Sigmoid colon (tissue), 6 donors: ENCODE measurements at regions not wholly inside any gene's neighbourhood (a gene's known extent, or its start where the extent isn't known, plus 50 kb on each side); places are given as distances from the start of the nearest gene placed in this dataset.

Experiments
- DNase-seq: peaks from one replicate; pipeline ENCODE4 v3.0.0-alpha.2; 2019
- H3K27ac ChIP-seq, 4 donors: fragments of 200-600 bp; sonication (generic); one replicate each; pipeline ENCODE4 v1.5.1; 2016 to 2019; ENCODE audit warnings: mild to moderate bottlenecking in 1 of 4
- H3K27me3 ChIP-seq, 3 donors: fragments of 200-600 bp; sonication (generic); one replicate each; pipeline ENCODE4 v1.5.1; 2019; ENCODE audit warnings: mild to moderate bottlenecking in 1 of 3
- H3K36me3 ChIP-seq, 4 donors: fragments of 200-600 bp; sonication (generic); one replicate each; pipeline ENCODE4 v1.5.1; 2016 to 2019
- H3K4me1 ChIP-seq, 4 donors: fragments of 200-600 bp; sonication (generic); one replicate each; pipeline ENCODE4 v1.5.1; 2017 to 2019
- H3K4me3 ChIP-seq, 4 donors: fragments of 200-600 bp; sonication (generic); one replicate each; pipeline ENCODE4 v1.5.1; 2017 to 2019; ENCODE audit warnings: mild to moderate bottlenecking in 2 of 4, moderate library complexity in 1 of 4
- H3K9me3 ChIP-seq, 4 donors: fragments of 200-600 bp in 3 of 4; sonication (generic) in 3 of 4; one replicate each; pipeline versions ENCODE4 v1.5.1 to v1.6.1; 2013 to 2019
- CTCF ChIP-seq, 4 experiments: fragments of 450-650 bp in 3 of 4; fragments of 200-600 bp in 1 of 4; IDR thresholded peaks; one replicate each; pipeline ENCODE4 v1.5.1; 2016 to 2019; ENCODE audit warnings: antibody characterized with exemption in 4 of 4, mild to moderate bottlenecking in 3 of 4, moderate library complexity in 2 of 4
- EP300 ChIP-seq, 4 donors: sonication (generic); formaldehyde crosslinking; IDR thresholded peaks; one replicate each; pipeline ENCODE4 v1.6.1; 2017; ENCODE audit warnings: antibody characterized with exemption in 4 of 4
- POLR2A ChIP-seq, 2 donors: fragments of 450-650 bp; IDR thresholded peaks; one replicate each; pipeline ENCODE4 v1.6.1; 2016; ENCODE audit warnings: antibody characterized with exemption in 2 of 2, mild to moderate bottlenecking in 2 of 2, moderate library complexity in 2 of 2
- POLR2AphosphoS5 ChIP-seq, 4 donors: sonication (generic); formaldehyde crosslinking; IDR thresholded peaks; one replicate each; pipeline ENCODE4 v1.6.1; 2017; ENCODE audit warnings: antibody characterized with exemption in 4 of 4
- WGBS, 2 donors: extraction: QIAGEN DNeasy Blood & Tissue Kit; methylation state at CpG; one replicate each; pipeline ENCODE4 v1.1.7; 2013; 5-methylcytosine and 5-hydroxymethylcytosine counted together
- intact Hi-C: fragments of 100-400 bp; cut with DNase I; formaldehyde crosslinking; loops from one replicate; pipeline ENCODE4 v1.15.1; 2023
- donor health status: healthy with polysubstance abuse.
- donor health status: healthy.

DNA sequence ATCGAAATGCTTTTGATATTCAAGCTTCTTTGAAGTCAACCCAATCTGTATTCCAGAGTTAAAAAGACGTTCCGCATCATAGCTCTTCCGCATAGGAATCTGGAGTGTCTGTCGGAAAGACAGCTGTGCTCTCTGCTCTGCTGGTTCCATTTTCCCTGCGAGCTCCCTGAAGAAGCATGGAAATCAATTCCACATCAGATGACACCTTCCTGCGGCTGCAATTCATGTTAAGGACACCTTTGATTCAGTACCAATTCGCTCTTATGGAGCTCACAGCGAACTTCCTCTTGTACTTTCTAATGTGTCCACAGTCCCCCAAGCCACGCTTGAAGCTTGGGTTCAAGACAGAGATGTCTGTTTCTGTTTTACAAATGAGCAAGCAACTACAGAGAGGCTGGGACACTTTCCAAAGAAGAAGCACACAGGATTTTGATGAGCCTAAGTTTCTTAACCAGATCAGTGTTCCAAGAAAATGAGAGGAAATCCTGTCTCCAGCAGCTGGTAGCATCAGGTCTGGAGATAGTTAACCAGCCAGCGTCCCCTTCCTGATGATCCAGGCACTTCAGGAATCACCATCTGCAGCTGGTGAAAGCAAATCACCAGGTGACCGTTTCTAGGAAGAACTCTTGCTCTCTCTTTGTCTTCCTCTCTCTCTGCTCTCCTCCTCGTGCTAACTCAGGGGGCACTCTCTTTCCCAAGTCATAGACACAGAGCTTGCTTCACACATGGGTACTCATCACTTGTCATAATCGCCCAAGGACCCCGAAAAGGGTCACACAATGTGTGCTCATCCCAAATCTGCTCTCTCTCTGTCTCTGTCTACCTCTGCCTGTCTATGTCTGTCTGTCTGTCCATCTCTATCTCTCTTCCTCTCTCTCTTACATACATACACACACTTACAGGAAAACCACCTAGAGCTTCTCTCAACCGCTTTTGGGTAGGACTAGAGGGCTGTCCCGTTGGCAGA, 281.8 kb downstream of the FAM43A start:
- no peak for TF ChIP-seq POLR2A (IDR thresholded peaks at IDR 0.05)
- no peak for TF ChIP-seq POLR2AphosphoS5 (IDR thresholded peaks at IDR 0.05)
- TF ChIP-seq CTCF (IDR thresholded peaks at IDR 0.05), result no peak
- TF ChIP-seq EP300 (IDR thresholded peaks at IDR 0.05), result no peak
- H3K27ac ChIP-seq, result no peak overlapping the region
- H3K4me1 ChIP-seq, result no peaks in the 10 kb centered on the region
- peak; percentile 9 for DNase-seq
- H3K4me3 ChIP-seq, result no peak overlapping the region
- no peaks in the 10 kb centered on the region for H3K27me3 ChIP-seq
- H3K9me3 ChIP-seq, result no peaks in the 10 kb centered on the region
- no peaks in the 10 kb centered on the region for H3K36me3 ChIP-seq
- WGBS, 2 donors, result 72 to 75% methylated on average over 17 of the region's 17 CpGs
- intact Hi-C loops, result no loop called here

- Histone ChIP-seq H3K27me3 (no peaks in the 10 kb centered on the region), H3K36me3 (no peaks in the 10 kb centered on the region), H3K4me1 (no peaks in the 10 kb centered on the region), H3K9me3 (no peaks in the 10 kb centered on the region), H3K27ac (no peak overlapping the region), H3K4me3 (no peak overlapping the region)
- no peak for DNase-seq
- 93 to 94% methylated on average over 4 of the region's 4 CpGs for WGBS, 2 donors
- TF ChIP-seq POLR2A (IDR thresholded peaks at IDR 0.05) (no peak), POLR2AphosphoS5 (IDR thresholded peaks at IDR 0.05) (no peak), CTCF (IDR thresholded peaks at IDR 0.05) (no peak), EP300 (IDR thresholded peaks at IDR 0.05) (no peak)
- intact Hi-C loops, result no loop called here
Measured at GRCh38 chr3:194970066-194970465, 284.4 kb downstream of the FAM43A start.

DNA sequence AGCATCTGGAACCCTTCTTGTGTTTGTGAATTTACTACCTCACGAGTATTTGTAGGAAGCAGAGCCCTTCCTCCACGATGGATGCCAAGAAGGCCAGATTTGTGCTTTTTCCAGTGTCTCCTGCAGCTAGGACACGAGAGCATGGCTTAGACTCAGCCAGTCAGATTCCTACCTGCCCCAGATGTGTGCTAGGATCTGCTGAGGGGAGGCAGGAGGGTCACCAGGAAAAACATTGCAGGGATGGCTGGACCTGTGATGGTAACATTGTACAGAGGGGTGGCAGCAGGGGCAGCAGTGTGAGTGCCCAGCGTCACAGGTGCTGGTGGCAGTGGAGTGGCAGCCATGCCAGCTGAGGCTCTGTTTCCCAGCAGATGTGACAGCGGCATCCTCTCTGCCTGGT, 285.3 kb downstream of the FAM43A start:
- no peak overlapping the region for H3K4me3 ChIP-seq
- no peaks in the 10 kb centered on the region for H3K9me3 ChIP-seq
- no peak overlapping the region for H3K27ac ChIP-seq
- no peak for DNase-seq
- no peaks in the 10 kb centered on the region for H3K36me3 ChIP-seq
- WGBS, 2 donors, result 87 to 89% methylated on average over 5 of the region's 5 CpGs
- TF ChIP-seq EP300 (IDR thresholded peaks at IDR 0.05) (no peak), CTCF (IDR thresholded peaks at IDR 0.05) (no peak), POLR2AphosphoS5 (IDR thresholded peaks at IDR 0.05) (no peak), POLR2A (IDR thresholded peaks at IDR 0.05) (no peak)
- H3K27me3 ChIP-seq, result no peaks in the 10 kb centered on the region
- H3K4me1 ChIP-seq, result no peaks in the 10 kb centered on the region
- intact Hi-C loops, result no loop called here

DNA sequence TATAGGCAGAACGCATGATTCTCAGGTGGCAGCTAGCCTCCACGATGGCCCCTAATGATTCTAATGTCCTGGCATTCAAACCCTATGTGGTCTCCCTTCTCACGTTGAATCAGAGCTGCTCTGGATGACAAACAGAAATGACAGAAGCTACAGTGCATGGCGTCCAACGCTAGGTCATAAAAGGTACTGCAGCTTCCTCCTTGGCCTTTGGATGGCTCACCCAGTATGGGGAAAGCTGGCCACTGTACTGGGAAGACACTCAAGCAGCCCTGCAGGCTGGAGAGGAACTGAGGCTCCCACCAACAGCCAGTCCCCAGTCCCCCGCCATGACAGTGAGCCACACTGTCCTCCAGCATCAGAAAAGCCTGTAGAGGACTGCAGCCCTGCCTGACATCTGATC, 286.3 kb downstream of the FAM43A start:
- intact Hi-C loops, result no loop called here
- no peak overlapping the region for H3K4me3 ChIP-seq
- no peaks in the 10 kb centered on the region for H3K9me3 ChIP-seq
- TF ChIP-seq CTCF (IDR thresholded peaks at IDR 0.05) (no peak), POLR2AphosphoS5 (IDR thresholded peaks at IDR 0.05) (no peak), POLR2A (IDR thresholded peaks at IDR 0.05) (no peak)
- no peaks in the 10 kb centered on the region for H3K27me3 ChIP-seq
- DNase-seq, result no peak
- no peak overlapping the region for H3K27ac ChIP-seq
- 80 to 87% methylated on average over 6 of the region's 6 CpGs for WGBS, 2 donors
- no peaks in the 10 kb centered on the region for H3K4me1 ChIP-seq
- H3K36me3 ChIP-seq, result no peaks in the 10 kb centered on the region
